Glomerular visceral epithelial cell (primary cell): ENCODE measurements at regions not wholly inside any gene's neighbourhood (a gene's known extent, or its start where the extent isn't known, plus 50 kb on each side); places are given as distances from the start of the nearest gene placed in this dataset.
"Not testable (repeated sequence)": the region's sequence is repeated elsewhere in the genome, so short reads cannot be mapped to it uniquely, and the experiment has no call there.

Source experiments
- DNase-seq: peaks from one replicate; pipeline ENCODE4 v3.0.0-alpha.2; 2016; ENCODE audit errors: extremely low spot score

DNA sequence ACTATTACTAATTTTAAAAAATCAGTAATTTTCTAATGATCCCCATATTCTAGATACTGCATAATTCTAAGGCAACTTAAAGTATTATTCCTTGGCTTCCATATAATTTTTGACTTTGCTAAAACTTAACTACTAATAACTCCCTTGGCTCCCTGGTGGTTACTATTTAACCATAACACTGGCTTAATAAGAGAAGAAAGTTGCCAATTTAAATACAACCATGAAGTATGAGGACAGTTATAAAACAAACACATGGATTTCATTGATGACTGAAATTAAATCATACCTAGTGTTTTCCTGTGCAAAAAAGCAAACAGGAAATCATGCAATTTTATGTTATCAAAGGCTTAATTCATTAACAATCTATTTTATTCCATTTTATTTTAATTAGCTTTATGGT is 1073.9 kb downstream of the GRM8 start:
- no peak for DNase-seq

DNA sequence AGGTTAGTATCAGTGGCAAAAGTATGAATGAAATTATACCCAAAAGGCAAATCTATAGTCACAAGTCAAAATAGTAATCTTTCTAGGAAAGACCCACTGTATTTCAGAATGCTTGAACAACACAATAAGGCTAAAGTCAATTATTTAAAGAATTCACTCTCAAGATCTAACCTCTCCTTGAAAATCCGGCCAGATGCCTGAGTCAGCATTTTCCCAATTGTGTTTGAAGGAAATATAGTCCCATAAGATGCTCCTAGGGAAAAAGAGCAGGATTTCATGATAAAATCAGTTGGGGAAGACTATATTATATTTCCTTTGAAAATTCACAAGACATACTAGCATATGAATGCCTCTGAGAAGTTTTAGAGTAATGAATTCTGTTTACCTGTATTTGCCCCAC is 1075.0 kb downstream of the GRM8 start:
- no peak for DNase-seq

DNA sequence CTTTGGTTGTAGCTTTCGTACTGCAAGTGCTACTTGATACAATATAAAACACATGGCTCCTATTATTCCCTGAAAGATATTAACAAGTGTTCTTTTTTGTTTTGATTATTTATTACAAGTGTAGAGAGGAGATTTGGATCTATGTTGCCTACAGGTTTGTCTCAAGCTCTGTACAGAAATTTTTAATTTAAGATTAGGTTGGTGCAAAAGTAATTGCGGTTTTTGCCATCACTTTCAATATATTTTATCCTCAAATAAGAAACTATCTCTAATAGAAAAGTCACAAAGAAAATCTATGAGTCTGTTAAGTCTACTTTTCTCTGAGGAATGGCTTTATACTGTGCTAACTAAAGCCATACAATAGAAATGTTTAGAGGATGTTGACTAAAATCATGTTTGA is 1086.1 kb downstream of the GRM8 start:
- DNase-seq, result no peak

DNA sequence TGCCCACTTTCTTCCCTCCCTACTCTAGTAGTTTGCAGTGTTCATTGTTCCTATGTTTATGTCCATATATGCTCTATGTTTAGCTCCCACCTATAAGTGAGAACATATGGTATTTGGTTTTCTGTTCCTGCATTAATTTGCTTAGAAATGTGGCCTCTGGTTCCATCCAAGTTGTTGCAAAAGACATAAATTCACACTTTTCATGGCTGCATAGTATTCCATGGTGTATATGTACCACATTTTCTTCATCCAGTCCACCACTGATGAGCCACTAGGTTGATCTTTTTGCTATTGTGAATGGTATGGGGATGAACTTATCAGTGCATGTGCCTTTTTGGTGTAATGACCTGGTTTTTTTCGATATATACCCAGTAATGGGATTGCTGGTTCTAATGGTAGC is 1089.1 kb downstream of the GRM8 start:
- no peak for DNase-seq

DNA sequence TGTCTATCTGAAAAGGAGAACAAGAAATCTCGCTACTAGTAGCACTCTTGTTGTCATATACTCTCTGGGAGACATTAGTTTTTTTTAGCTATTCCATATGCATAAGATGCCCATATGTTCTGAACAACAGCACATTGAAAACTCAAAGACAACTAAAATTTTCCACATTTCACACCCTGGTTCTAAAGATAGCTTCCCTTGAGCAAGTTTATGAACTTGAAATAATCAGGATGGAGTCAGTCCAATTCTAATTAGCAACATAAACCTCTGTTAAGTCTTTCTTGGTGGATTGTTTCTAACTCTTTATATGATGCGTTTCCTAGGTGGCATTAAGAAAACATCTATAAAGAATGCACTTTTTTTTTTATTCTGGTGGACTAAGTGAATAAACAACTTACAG is 1095.3 kb downstream of the GRM8 start:
- no peak for DNase-seq

DNA sequence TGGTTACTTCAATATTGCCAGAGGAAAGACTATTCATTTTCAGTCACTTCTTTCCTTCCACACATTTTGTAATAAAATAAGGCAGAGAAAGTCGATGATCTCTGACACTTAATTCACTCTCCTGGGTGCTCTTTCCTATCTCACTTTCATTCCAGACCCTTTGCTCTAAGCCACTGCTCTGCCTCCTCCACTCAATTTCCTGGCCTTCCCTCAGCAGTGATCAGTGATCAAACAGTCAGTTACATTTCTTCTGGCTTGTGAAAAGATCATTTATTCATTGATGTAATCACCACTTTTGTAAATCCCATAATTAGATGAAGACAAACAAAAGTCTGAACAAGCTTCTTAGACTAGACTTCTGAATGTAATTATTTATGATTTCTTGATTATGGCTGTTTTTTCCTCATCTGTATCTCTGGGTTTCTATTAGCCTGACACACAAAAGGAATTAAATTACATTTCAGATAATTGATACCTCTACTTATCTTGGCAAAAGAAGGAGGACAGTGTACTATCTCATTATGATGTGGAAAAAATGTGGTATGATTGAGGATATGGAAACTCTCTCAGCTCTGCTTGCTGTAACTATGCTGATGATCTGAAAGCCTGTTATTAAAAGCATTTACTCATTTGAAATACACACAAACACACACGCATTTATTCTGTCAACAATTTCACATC is 1102.3 kb downstream of the GRM8 start:
- DNase-seq, result no peak

DNA sequence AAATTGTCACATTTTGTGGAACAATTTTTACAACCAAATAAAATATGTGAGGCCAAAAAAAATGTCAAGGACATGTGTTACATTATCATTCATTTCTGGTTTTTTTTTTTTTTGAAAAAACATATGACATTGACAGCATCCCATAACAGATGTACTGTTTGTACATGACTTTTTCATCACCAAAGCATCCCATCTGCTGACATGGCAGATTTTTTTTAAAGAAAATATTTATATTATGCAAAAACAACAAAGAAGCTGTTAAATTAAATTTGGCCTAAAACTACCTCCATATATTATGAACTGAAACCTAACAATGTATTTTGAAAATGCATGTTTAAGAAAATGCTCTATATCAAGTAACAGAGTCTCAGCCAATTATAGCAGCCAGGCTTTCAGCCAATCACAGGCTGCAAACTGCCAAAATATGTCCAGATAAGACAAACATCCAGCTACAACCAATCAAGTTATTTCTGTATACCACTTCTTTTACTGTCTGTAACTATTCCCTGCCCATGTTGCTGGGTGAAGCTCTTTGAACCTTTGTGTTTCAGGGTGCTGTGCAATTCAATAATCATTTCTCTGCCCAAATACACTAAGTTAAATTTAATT is 1111.8 kb downstream of the GRM8 start:
- no peak for DNase-seq

DNA sequence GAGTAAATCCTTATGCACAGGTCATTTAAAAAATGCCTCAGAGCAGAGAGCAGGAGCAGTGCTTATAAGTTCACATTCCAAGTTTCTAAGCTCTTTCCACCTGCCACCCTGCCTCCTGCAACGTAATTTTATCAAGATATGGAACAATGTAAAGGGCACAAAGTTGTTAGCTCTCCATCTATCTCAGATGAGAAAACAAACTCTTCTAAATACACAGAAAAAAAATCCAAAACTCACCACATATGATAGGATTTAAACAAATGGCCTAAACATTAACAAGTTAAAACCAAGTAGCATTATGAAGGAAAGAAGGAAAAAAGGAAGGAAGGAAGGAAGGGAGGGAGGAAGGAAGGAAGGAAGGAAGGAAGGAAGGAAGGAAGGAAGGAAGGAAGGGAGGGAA is 1132.8 kb downstream of the GRM8 start:
- no peak for DNase-seq

DNA sequence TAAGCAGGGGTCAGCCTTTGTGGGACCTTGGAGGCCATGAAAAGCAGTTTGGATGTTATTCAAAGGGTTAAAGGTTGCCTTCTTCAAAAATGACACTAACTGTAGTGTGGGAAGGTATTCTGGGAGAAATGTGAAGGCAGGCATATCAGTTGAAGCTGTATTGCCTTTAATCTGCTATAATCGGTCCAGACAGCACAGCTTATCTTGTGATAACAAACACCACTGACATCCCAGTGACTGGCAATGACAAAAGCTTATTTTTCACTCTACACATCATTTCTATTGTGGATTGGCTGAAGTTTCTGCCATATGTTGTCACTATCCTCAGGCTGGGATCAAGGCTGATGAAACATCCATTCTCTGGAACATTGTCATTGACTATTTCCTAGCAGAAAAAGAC is 1149.2 kb downstream of the GRM8 start:
- no peak for DNase-seq

DNA sequence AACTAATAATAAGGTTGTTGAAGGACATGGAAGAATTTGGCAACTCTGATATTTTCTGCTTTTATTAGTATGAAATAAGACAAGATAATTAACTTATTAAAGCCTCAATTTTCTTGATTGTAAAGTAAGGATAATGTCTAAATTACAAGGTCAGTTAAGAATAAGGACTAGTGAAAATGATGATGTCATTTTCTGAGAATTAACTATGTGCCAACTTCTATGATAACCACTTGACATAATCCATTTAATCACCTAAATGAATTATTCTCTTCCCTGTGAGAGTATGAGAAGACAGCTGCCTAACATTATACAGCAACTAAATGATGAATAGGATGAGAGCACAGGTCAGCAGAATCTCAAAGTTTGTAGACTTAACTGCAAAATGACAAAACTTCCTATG is 1153.4 kb upstream of the POT1 start:
- DNase-seq, result no peak

DNA sequence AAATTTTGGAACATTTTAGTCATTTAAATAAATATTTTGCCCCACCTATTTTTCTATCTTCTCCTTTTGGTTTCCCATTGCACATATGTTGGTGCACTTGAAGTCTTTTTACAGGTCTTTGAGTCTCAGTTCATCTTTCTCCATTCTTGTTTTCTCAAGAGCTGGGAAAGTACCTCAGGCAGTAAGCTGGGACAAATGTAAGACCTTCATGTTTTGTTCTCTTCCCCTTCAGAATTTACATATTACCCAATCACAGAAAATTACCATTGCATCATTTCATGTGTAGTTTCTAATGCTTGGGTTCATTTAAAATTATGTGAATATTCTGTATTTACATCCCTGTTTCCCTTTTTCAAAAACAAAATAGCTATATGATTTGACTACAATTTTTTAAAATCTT is 1150.0 kb upstream of the POT1 start:
- DNase-seq, result no peak

DNA sequence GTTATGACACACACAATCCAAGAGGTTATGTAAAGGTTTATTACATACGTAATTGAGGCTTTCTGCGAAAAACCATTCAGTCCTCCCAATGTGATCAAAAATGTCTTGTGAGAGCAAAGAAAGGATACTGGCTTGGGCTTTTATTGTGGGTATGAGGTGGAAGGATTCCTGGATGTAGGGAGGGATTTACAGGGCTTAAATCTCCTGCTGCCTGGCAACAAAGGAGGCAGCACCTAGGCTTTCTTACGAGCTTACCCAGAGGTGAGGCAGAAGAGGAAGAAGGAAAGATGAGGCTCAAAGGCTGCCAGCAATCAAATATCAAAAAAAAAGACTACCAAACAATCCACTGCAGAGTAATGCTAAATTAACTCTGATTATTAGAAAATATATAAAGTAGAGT is 1149.5 kb upstream of the POT1 start:
- DNase-seq, result no peak

DNA sequence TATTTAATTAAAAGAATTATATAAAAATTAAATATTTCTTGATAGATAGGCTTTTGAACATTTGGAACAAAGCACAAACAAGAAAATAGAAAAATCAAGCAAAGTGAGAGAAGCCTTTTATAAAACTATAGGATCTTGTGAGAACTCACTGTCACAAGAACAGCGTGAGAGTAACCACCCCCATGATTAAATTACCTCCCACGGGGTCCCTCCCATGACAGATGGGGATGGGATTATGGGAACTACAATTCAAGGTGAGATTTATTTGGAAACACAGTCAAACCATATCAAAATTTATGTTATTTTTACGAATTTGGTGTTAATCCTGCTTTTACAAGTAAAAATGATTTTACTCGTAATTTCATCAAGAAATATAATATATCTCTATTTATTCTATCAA is 1136.1 kb upstream of the POT1 start:
- no peak for DNase-seq

DNA sequence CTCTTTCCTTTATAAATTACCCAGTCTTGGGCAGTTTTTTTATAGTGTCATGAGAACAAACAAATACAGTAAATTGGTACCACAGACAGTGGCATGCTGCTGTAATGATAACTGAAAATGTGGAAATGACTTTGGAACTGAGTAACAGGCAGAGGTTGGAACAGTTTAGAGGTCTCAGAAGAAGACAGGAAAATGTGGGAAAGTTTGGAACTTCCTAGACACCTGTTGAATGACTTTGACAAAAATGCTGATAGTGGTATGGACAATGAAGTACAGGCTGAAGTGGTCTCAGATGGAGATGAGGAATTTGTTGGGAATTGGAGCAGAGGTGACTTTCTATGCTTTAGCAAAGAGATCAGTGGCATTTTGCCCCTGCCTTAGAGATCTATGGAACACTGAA is 1128.4 kb upstream of the POT1 start:
- no peak for DNase-seq

DNA sequence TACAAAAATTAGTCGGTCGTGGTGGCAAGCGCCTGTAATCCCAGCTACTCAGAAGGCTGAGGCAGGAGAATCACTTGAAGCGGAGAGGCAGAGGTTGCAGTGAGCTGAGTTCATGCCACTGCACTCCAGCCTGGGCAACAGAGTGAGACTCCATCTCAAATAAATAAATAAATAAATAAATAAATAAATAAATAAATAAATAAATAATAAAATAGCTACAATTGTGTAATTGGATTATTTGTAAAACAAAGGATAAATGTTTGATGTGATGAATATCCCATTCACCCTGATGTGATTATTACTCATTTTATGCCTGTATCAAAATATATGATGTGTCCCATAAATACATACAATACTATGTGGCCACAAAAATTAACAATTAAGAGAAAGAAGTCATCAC is 1127.0 kb upstream of the POT1 start:
- not testable (repeated sequence) for DNase-seq

DNA sequence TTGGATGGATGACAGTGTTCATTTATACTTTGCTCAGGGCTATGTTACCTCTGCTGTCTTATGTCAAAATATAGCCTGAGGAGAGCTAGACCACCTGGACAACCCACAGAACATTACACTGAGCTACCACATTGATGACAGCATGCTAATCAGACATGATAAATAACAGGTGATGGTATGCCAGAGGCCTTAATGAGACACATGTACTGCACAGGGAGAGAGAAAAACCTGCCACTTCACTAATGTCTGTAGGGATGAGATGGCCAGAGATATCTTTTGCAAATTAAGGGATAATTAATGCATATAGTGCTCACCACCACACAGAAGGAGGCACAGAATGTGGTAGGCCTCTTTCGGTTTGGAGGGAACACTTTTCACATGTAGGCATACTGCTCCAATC is 1122.6 kb upstream of the POT1 start:
- DNase-seq, result no peak

DNA sequence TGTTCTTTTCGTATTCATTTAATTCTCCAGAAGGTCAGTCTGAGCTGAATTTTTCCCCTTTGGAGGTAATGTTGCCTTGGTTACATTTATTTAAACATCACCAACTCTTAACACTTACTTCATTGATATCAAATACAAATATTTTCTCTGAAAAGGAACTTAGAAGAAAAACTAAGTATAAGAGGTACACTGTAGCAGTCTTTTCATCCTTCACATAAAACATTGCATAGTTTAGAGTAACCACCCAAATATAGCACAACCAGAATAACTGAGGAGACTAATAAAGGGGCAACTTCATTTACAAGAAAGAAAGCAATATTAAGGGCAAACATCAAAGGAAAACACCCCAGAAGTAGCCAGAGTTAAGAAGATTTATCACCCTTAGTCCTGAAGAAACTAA is 1115.0 kb upstream of the POT1 start:
- no peak for DNase-seq

DNA sequence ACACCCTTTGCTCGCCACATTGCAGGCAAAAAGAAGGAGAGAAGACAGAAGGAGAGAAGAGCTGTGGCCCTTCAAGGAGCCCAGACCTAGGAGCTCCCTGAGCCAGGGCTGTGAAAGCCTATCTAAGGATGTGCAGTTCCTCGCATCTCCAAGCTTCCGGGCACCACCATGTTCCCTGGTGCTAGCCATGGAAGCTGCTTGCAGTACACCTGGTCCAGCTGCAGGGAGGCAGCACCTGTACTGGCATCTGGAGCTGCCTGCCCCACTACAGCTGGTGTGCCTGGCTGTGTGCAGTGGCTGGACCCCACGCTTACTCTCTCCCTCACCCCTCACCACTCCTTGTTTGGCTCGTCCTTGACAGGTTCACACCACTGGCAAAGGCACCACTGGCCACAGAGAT is 1111.8 kb upstream of the POT1 start:
- no peak for DNase-seq

DNA sequence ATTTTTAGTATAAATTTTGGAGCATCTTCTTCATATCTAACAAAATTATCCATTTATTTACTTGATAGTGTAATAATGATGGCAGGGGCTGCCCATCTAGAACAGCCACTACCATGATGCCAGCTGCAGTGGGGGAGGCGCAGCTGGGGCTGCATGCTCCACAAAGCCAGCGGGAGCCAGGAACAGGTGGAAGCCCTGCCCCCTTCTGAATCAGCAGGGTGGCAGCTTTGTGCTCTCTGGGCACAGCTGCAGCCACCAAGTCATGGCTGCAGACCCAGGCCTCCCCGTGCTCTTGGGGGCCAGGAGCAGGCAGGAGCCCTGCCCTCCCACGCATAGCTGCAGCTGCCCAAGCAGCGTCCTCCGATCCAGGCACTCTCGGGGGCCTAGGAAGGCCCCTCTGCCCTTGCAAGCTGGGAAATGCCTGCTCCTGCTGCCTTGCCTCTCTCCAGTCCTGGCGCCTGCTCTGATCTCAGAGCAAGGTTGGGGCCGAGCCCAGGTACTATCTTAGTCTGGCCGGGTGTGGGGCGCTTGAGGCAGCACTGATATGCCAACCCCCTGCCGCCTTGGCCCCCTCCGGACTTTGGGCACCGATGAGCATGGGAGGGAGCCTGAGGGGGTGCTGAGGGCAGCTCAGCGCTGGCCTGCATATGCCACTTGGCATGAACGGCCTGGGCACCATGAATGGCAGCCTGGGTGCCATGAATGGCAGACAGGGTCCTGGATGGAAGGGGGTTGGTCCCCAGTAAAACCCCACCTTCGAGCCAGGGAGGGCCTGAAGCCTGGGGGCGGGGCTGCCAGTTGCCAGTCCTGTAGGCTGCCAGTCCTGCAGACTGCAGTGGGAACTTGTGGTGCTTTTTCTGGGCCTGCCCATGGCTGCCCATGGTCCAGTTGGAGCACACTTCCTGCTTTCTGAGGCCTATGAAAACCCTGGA is 1110.8 kb upstream of the POT1 start:
- no peak for DNase-seq

DNA sequence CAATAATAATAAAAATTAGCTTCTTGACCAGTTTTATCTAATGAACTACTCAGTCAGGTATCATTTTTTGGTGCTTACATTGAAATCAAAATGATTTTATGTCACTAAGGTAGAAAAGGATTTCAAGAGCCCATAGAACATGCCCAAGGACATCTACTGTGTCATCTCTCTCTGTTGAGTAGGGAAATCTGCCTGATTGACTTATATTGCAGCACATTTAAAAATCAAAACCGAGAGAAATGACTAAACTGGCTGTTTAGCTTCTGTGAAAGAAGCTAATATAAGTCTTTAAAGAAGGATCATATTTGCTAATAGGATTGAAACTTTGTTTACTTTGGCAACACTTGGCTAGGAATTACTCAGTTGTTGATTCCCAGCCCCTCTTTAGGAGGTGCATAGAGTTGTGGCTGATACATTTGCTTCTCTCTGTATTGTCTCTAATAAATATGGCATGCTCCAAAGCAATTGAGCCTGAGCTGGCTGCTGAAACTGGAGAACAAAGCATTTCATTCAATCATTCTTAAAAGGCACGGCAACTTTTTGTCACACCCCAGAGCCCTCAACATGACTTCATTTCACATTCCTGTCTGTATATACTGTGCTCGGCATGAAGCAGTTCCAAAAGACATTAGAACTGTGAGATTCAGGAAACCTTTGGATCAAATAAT is 1096.9 kb upstream of the POT1 start:
- peak; percentile 64 for DNase-seq

DNA sequence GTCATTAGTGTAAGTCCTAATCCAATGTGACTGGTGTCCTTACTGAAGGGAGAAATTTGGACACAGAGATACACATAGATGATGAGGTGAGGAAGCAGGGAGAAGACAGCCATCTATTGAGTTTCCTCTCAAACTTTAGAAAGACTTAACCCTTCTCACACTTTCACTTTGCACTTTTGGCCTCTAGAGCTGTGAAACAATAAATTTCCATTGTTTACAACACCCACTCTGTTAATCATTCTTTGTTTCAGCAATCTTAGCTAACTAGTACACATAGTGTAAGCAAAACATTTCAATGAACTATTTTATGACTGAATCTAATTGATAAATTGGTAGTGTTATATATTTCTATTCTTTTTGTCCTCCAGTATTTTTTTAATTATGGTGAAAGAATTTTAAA is 1092.8 kb upstream of the POT1 start:
- DNase-seq, result no peak

DNA sequence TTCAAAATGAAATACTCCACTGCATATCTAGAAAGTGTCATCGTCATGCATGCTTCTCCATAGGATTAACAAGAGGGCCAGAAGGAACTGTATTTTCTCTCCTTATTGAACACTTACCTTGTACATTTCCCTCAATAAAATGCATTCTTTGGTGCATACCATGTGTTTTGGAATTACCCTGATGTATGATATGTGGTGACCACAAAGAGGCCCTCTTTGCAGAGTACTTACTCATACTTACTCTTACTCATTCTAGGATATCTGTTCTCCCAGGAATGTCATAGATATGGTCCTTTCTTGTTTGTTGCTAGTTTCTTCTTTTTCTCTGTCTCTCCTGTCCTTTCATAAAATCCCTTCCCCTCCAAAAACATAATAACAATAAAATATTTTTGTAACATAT is 1087.1 kb upstream of the POT1 start:
- DNase-seq, result peak; percentile 46
